ENCODE measurements at regions not wholly inside any gene's neighbourhood (a gene's known extent, or its start where the extent isn't known, plus 50 kb on each side); places are given as distances from the start of the nearest gene placed in this dataset.
"Not testable (repeated sequence)": the region's sequence is repeated elsewhere in the genome, so short reads cannot be mapped to it uniquely, and the experiment has no call there.

DNA sequence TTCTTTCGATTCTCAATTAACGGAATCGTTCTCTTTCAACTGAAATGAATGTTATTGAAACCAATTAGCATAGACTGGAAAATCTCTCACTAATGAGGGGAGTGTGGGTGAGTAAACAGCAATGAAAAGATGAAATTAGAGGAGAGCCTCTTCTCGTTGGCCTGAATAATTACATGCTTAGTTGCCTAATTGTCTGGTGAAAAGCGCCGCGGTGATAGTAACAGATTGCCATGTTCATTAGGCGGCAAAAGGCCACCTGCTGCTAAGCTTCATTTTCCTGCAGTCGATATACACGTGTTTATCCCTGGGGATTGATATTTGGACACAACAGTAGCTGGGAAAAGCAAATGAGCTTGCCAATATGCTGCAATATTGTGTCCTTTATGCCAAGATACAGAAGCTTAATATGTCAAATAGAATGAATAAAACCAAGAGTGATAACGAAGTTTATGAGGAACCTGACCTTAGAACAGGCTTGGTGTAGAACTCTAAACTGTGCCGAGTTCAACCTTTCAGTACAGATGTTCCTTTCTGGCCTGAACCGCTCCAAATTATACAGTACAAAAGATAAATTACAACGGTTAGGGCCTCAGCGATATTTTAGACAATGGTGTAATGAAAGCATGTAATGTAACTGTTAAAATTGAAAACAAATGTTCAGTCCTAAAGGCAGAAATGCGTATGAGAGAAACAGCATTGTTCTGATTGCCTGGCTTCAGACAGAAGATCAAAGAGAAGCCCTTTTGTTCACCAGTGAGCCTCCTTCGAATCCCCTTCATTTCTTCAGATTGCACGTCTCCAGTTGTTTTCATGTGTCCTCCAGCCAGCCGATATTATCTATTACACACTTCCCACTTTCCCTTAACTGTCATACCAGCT, 185.2 kb downstream of the SHOX2 start:
- no peak for DNase-seq (ENCODE audit: low read depth)

DNA sequence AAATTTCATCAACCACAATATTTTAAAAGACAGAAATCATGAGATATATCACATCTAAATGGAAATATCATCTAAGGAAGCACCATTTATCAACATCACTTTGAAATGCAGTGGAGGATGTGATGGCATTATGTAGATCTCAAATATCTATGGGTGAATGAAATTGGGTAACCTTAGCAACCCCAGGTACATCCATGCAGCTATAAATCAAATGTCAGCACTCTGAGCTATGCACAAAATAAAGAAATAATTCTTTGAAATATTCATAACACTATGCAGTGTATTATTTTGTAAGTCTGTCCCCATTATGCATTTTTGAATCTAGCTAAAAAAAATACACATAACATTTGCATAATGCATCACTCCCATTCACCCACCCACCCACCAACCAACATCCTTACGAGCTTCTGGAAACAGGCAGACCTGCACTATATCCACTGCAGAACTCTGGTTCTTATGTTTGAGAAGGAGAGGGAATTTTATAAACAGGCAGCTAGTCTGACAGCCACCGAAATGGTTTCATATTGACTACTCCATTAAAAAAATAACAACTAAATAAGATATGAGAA, 186.8 kb downstream of the SHOX2 start:
- no peak for DNase-seq (ENCODE audit: low read depth)

DNA sequence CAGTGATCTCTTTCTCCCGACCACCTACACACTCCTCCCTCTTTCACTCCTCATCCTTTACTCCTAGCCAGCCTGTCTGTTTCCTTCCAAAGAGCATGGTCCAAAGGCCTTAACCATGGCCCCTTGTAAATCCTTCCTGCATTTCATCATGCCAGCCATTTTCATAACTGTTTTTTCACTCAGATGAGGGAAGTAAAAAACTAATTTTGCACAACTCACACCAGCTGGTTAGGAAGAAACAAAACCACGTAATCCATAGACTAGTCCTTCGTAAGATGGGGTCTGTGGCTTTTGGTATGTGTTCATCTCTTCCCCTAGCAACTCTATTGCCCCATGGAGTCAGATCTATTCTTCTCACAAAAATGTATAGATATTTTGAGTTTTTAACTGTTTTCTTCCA, 187.8 kb downstream of the SHOX2 start:
- DNase-seq (ENCODE audit: low read depth) = no peak

- DNase-seq (ENCODE audit: low read depth) = no peak
Observed at GRCh38 chr3:157916672-157917071, 189.5 kb downstream of the SHOX2 start.

- DNase-seq (ENCODE audit: low read depth) = no peak
Observed at GRCh38 chr3:157914882-157915281, 191.3 kb downstream of the SHOX2 start.

- DNase-seq (ENCODE audit: low read depth) = no peak
Observed at GRCh38 chr3:157913741-157914150, 192.5 kb downstream of the SHOX2 start.

DNA sequence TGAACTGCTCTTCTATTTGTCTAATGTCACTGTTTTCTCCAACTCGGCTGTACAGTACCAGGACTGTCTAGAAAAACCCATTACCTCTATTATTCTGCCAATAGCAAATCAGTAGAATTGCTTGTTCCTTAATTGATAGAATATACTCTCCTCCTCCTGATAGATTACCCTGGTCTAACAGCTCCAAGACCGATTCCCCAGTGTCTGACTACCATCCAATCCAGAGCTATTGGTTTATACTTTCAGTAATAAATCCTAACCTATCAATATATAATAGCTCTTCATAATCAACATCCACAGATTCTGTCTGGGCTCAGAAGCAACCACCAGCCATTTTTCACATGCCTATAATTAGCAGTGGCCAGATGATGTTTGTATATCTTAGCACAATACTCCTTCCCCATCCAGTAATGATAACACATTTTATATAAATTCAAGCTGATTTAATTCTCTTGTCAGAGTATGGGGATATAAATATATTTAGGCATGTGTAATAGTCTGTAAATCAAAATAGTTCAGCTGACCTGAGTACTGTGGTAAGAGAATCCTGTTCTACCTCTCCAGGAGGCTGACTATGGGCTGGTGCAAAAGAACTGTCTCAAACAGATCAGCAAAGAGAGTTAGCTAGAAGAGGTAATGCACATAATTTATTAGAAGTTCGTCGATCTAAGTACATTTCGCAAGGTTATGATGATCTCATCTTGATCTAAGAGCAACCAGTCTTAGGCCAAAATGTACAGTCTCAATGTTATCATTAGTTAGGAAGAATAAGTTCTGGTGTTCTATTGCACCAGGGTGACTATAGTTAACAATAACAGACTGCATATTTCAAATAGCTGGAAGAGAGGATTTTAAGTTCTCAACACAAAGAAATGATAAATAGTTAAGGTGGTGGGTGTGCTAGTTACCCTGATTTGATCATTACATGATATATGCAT, 193.4 kb downstream of the SHOX2 start:
- no peak for DNase-seq (ENCODE audit: low read depth)

- no peak for DNase-seq (ENCODE audit: low read depth)
Observed at GRCh38 chr3:157906627-157907026, 199.6 kb downstream of the SHOX2 start.

DNA sequence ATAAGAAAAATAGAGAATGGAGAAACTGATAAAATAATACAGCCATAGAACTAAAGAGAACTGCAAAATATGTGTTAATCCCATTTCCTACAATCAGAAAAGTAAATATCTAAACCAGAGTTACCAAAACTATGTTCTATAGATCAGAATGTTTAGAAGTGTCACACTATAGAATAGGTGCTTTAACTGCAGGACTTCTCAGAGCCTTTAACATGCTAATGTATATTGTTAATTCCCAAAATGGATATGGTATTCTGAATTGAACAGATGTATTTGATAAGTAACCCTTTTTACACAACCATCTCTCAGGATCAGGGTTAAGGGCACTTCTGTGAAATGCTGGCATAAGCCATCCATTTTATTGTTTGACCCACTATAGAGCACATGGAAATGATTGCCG, 200.3 kb downstream of the SHOX2 start:
- no peak for DNase-seq (ENCODE audit: low read depth)

- not testable (repeated sequence) for DNase-seq (ENCODE audit: low read depth)
Observed at GRCh38 chr3:157902680-157903079, 203.5 kb downstream of the SHOX2 start.

DNA sequence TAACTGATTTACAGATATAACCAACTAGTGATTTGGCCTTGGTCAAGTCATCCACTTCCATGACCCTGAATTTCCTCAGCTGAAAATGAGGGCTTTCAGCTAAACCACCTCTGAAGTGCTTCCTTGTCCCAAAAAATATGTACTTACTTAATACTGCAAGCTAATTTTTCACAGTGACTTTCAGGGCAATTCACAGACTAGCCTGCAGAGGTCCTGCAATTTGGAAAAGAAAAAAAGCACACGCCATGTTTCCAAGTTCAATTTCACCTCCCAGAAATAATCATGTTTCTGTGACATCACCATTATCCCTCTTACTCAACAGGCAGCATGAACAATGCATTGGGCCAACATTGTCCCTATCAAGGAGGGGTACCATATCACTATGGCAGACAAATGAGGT, 218.2 kb downstream of the SHOX2 start:
- no peak for DNase-seq (ENCODE audit: low read depth)

- DNase-seq (ENCODE audit: low read depth) = no peak
Observed at GRCh38 chr3:157876556-157876955, 229.7 kb downstream of the SHOX2 start.

DNA sequence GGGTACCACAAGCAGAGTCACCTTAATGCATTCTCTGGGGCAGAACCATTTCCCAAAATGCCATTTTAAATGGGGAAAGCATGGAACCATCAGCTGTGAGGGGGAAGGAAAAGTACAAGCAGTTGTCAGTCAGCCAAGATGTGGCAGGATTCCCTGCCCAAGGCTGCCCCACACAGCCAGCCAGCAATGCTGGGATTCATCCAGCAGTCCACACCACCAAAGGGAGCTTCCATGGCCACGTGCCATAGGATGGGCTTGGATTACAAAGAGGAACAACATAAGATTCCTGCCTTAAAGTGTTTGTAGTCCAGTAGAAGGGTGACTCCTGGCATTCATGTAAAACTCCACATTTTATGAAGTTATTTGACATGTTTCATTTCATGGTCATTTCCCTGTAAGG, 233.3 kb downstream of the SHOX2 start:
- no peak for DNase-seq (ENCODE audit: low read depth)

DNA sequence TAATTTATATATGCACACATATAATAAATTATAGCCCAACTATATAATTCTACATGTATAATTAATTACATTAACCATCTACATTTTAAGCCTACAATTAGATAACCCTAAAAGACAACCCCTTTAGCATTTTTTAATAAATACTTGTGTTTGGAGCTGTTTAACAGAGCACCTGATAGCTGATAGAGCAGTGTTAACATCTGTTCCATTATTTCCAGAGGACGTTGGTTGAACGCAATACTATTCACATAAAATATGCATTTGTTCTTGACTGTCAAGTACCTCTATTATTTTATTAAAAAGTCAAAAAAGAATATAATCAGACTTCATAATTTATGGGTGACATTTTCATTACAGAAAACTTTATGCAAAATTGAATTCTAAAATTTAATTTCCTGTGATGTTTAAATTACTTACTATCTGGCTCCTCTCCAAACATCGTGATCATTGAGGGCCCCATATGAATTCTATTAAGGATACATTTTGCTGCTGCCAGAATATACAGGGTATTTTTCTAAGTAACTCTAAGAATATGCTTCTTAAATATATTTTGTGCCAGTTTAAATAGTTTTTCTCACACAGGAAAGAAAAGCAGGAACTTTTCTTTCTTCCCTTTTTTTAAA, 234.3 kb downstream of the SHOX2 start:
- no peak for DNase-seq (ENCODE audit: low read depth)

DNA sequence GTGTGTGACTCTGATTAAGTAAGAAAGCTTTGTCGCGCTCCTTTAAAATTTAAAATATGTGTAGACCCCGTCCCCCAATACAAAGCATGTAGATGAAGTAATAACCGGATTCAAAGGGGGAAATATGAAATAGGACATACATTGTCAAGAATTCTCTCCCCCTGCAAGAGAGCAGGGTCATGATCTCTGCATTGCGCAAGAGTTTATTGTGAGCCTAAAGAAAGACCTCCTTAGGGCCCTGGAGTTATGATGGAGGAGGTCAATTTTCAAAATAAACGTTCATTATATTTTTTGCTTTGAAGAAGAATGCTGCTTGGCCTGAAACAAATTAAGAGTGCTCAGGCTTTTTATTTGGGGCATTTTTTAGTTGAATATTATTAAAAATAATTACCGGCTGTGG, 235.0 kb downstream of the SHOX2 start:
- no peak for DNase-seq (ENCODE audit: low read depth)

- DNase-seq (ENCODE audit: low read depth) = no peak
Observed at GRCh38 chr3:157868946-157869345, 237.3 kb downstream of the SHOX2 start.

DNA sequence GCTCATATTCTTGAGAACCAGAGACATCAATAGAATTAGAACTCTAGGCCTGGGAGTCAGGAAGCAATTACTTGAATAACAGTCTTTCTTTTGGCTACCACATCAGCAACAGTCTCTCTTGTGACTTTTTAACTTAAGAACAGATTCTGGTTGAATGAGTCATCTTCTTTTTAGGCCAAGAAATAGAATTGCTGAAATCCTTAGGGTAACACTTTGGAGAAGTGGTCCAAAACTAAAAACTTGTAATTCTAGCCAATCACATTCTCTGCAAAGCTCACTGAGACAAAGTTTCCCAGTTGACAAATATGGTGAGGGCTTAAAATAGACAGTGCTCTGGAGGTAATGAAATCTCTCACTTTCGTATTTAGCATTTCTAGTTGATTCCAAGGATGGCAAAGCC, 238.0 kb downstream of the SHOX2 start:
- DNase-seq (ENCODE audit: low read depth) = no peak

- no peak for DNase-seq (ENCODE audit: low read depth)
Observed at GRCh38 chr3:157865352-157866000, 240.7 kb downstream of the SHOX2 start.

- DNase-seq (ENCODE audit: low read depth) = no peak
Observed at GRCh38 chr3:157861076-157861765, 245.0 kb downstream of the SHOX2 start.

DNA sequence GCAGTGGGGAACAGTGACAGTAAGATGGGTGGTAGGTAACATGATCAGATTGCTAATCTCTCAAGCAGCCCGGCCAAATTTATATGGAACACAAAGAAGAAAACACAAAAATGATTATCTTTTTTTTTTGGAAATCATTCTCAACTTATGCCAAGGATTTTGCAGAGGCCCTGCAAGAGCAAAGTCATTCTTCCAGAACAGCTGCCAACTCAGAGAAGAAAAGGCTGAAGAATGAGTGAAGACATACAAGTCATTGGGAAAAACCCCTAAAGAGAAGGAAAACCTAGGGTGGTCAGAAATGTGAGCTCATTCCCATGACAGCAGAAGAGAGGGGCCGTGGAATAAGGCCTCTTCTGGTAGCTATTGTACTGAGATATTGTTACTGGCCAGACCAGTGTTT, 246.7 kb downstream of the SHOX2 start:
- no peak for DNase-seq (ENCODE audit: low read depth)

DNA sequence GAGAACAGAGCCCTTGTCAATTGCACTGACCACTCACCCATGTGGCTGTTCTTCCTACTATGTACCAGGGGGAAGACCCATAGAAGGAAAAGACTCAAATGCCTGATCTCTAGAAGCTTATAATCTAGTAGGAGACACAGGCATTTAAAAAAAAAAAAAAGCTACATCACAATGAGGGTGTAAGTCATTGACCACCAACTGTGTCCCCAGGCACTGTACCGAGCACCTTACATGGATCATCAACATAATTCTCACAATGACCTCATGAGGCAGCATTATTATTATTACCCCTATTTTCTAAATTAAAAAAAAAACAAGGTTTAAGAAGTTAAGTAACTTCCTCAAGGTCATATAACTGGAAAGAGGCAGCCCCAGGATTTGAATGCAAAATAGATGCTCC, 247.4 kb downstream of the SHOX2 start:
- no peak for DNase-seq (ENCODE audit: low read depth)
